Stimulated activated CD4-positive, alpha-beta T cell treated with anti-CD3 and anti-CD28 coated beads, Interleukin-2, amount 100 ng/mL, for 48 hours (primary cell): ENCODE measurements at regions not wholly inside any gene's neighbourhood (a gene's known extent, or its start where the extent isn't known, plus 50 kb on each side); places are given as distances from the start of the nearest gene placed in this dataset.
"Not testable (repeated sequence)": the region's sequence is repeated elsewhere in the genome, so short reads cannot be mapped to it uniquely, and the experiment has no call there.

Source experiments
- DNase-seq, 2 donors: peaks; one replicate each; pipeline ENCODE4 v3.0.0-alpha.2; 2020

- DNase-seq = not testable (repeated sequence)
These were observed 63.8 kb downstream of the NSUN5 start for GRCh38 chr7:73244782-73245311.

- DNase-seq = peak; percentile 85 to 86
These were observed 73.5 kb downstream of the NSUN5 start for GRCh38 chr7:73234994-73235717.

GRCh38 chr7:73225745-73226144, 82.9 kb downstream of the NSUN5 start:
- not testable (repeated sequence) for DNase-seq

- not testable (repeated sequence) for DNase-seq
These were observed 86.9 kb downstream of the NSUN5 start for GRCh38 chr7:73221724-73222123.

GRCh38 chr7:73220766-73221370, 87.8 kb downstream of the NSUN5 start:
- DNase-seq = not testable (repeated sequence)

GRCh38 chr7:73220357-73220756, 88.3 kb downstream of the NSUN5 start:
- not testable (repeated sequence) for DNase-seq

GRCh38 chr7:73218802-73219201, 89.8 kb downstream of the NSUN5 start:
- DNase-seq = not testable (repeated sequence)

GRCh38 chr7:73216046-73216675, 92.5 kb downstream of the NSUN5 start:
- not testable (repeated sequence) for DNase-seq

GRCh38 chr7:73215232-73215631, 93.4 kb downstream of the NSUN5 start:
- not testable (repeated sequence) for DNase-seq

GRCh38 chr7:73214471-73214870, 94.2 kb downstream of the NSUN5 start:
- DNase-seq = not testable (repeated sequence)

- DNase-seq = not testable (repeated sequence)
These were observed 95.5 kb downstream of the NSUN5 start for GRCh38 chr7:73213076-73213475.

- DNase-seq = not testable (repeated sequence)
These were observed 103.0 kb downstream of the NSUN5 start for GRCh38 chr7:73205594-73205993.

- not testable (repeated sequence) for DNase-seq
These were observed 103.7 kb downstream of the NSUN5 start for GRCh38 chr7:73204898-73205297.

- not testable (repeated sequence) for DNase-seq
These were observed 105.3 kb downstream of the NSUN5 start for GRCh38 chr7:73203312-73203711.

GRCh38 chr7:73201264-73201663, 107.4 kb downstream of the NSUN5 start:
- DNase-seq = not testable (repeated sequence)

GRCh38 chr7:73200518-73201099, 108.0 kb downstream of the NSUN5 start:
- DNase-seq = not testable (repeated sequence)

GRCh38 chr7:73193991-73194390, 108.2 kb upstream of the SPDYE9 start:
- DNase-seq = not testable (repeated sequence)

- not testable (repeated sequence) for DNase-seq
These were observed 104.8 kb upstream of the SPDYE9 start for GRCh38 chr7:73190483-73191155.

- not testable (repeated sequence) for DNase-seq
These were observed 102.4 kb upstream of the SPDYE9 start for GRCh38 chr7:73188287-73188686.

GRCh38 chr7:73186589-73187309, 100.9 kb upstream of the SPDYE9 start:
- not testable (repeated sequence) for DNase-seq

- DNase-seq = not testable (repeated sequence)
These were observed 91.0 kb upstream of the SPDYE9 start for GRCh38 chr7:73176813-73177212.

GRCh38 chr7:73175322-73175721, 89.5 kb upstream of the SPDYE9 start:
- DNase-seq = not testable (repeated sequence)
